A549 (cell line): ENCODE measurements at regions not wholly inside any gene's neighbourhood (a gene's known extent, or its start where the extent isn't known, plus 50 kb on each side); places are given as distances from the start of the nearest gene placed in this dataset.
A peak's percentile ranks its signal among the peaks of the same experiment; 100 is the strongest.

ENCODE experiments used
- ATAC-seq, 2 experiments: fragments of 200-7000 bp in 1 of 2; fragments of >200 bp in 1 of 2; cut with Nextera tagmentation in 1 of 2; cut with Tn5 transposase in 1 of 2; 3 replicates each; pipeline versions ENCODE4 v1.8.0 to v1.9.1; 2018 to 2020; ENCODE audit warnings: mild to moderate bottlenecking in 1 of 2, moderate library complexity in 1 of 2
- CTCF ChIA-PET: fragments of 300-600 bp; sonication (Branson Sonifier 250); formaldehyde crosslinking; extraction: SDS; loops from one replicate; lab custom pipeline; 2021; ENCODE audit warnings: antibody characterized with exemption, inconsistent platforms; lab: Yijun Ruan, JAX
- POLR2A ChIA-PET: fragments of 350-600 bp; formaldehyde crosslinking; extraction: SDS; loops from one replicate; lab custom pipeline; 2021; ENCODE audit warnings: antibody characterized with exemption, inconsistent platforms; lab: Yijun Ruan, JAX
- DNase-seq, 2 experiments: peaks; one replicate each; pipeline versions ENCODE4 v3.0.0 to v3.0.0-alpha.2; 2011 to 2016; ENCODE audit warnings: low read depth in 1 of 2, low spot score in 1 of 2
- FAIRE-seq: peaks from 2 replicates; lab custom pipeline; 2011; peaks lifted over from hg19 to GRCh38; lab: Jason Lieb, UNC
- H3K27ac ChIP-seq, 2 experiments: fragments of >200 bp; sonication (Bioruptor Twin); formaldehyde crosslinking; 3 replicates each; pipeline ENCODE4 v1.5.1; 2016 to 2017
- H3K4me1 ChIP-seq: fragments of >200 bp; sonication (Bioruptor Twin); formaldehyde crosslinking; 3 replicates; pipeline ENCODE4 v1.6.1; 2016
- H3K4me2 ChIP-seq: fragments of >200 bp; sonication (Bioruptor Twin); formaldehyde crosslinking; 3 replicates; pipeline ENCODE4 v1.6.1; 2016
- H3K4me3 ChIP-seq: fragments of >200 bp; sonication (Bioruptor Twin); formaldehyde crosslinking; 3 replicates; pipeline ENCODE4 v1.5.1; 2016
- H3K9me3 ChIP-seq: fragments of >200 bp; sonication (Bioruptor Twin); formaldehyde crosslinking; 3 replicates; pipeline ENCODE4 v1.6.1; 2016
- BHLHE40 ChIP-seq: IDR thresholded peaks from 2 replicates; pipeline ENCODE4 v1.6.1; 2012; ENCODE audit warnings: low read depth, low read length, inconsistent platforms
- CBX2 ChIP-seq: fragments of 200-600 bp; sonication (generic); IDR thresholded peaks from 2 replicates; pipeline ENCODE4 v1.6.1; 2016; ENCODE audit warnings: low read depth, mild to moderate bottlenecking, borderline replicate concordance
- CHD2 ChIP-seq: fragments of 150-350 bp; IDR thresholded peaks from 2 replicates; pipeline ENCODE4 v1.6.1; 2014; ENCODE audit warnings: low read length; ENCODE audit not compliant: partially characterized antibody
- CTCF ChIP-seq: fragments of >200 bp; sonication (Bioruptor Twin); formaldehyde crosslinking; IDR thresholded peaks from 3 replicates; pipeline ENCODE4 v1.5.1; 2016
- EHMT2 ChIP-seq: fragments of 200-600 bp; sonication (generic); IDR thresholded peaks from 2 replicates; pipeline ENCODE4 v1.6.1; 2016; ENCODE audit warnings: antibody characterized with exemption, low read depth, mild to moderate bottlenecking, moderate library complexity
- FOXS1 ChIP-seq: fragments of 250-450 bp; sonication (Bioruptor Pico); IDR thresholded peaks from 2 replicates; pipeline ENCODE4 v1.5.0; 2020; ENCODE audit warnings: mild to moderate bottlenecking, moderate library complexity
- GATA3 ChIP-seq: IDR thresholded peaks from 2 replicates; pipeline ENCODE4 v1.6.1; 2012; ENCODE audit warnings: borderline replicate concordance
- HEYL ChIP-seq: fragments of 250-450 bp; sonication (Bioruptor Pico); IDR thresholded peaks from 2 replicates; pipeline ENCODE4 v1.8.0; 2021; ENCODE audit warnings: mild to moderate bottlenecking, moderate library complexity
- HOXA7 ChIP-seq: fragments of 250-450 bp; sonication (Bioruptor Pico); IDR thresholded peaks from 2 replicates; pipeline ENCODE4 v1.5.0; 2020; ENCODE audit warnings: mild to moderate bottlenecking, moderate library complexity
- HOXB5 ChIP-seq: fragments of 250-450 bp; sonication (Bioruptor Pico); IDR thresholded peaks from 2 replicates; pipeline ENCODE4 v1.5.0; 2020; ENCODE audit warnings: mild to moderate bottlenecking, moderate library complexity
- MAZ ChIP-seq: fragments of 150-350 bp; IDR thresholded peaks from 2 replicates; pipeline ENCODE4 v1.6.1; 2014; ENCODE audit warnings: antibody characterized with exemption, low read depth, low read length, borderline replicate concordance
- MYC ChIP-seq: IDR thresholded peaks from 2 replicates; pipeline ENCODE4 v1.6.1; 2012; ENCODE audit warnings: mild to moderate bottlenecking, inconsistent platforms, low read length, improper control_type of control experiment, borderline replicate concordance
- NFE2L2 ChIP-seq: fragments of 150-350 bp; conservative IDR thresholded peaks from 2 replicates; pipeline ENCODE4 v1.6.1; 2014; ENCODE audit warnings: low read length
- NPAS2 ChIP-seq: fragments of 250-450 bp; sonication (Bioruptor Pico); IDR thresholded peaks from 2 replicates; pipeline ENCODE4 v1.8.0; 2022; ENCODE audit warnings: mild to moderate bottlenecking, moderate library complexity, borderline replicate concordance
- RAD21 ChIP-seq, 2 experiments: fragments of >200 bp in 1 of 2; sonication (Bioruptor Twin) in 1 of 2; formaldehyde crosslinking in 1 of 2; IDR thresholded peaks in 1 of 2; conservative IDR thresholded peaks in 1 of 2; 2 replicates in 1 of 2; 3 replicates in 1 of 2; pipeline ENCODE4 v1.6.1; 2012 to 2018; ENCODE audit warnings: inconsistent platforms in 1 of 2
- RCOR1 ChIP-seq: fragments of 150-350 bp; IDR thresholded peaks from 2 replicates; pipeline ENCODE4 v1.6.1; 2014; ENCODE audit warnings: antibody characterized with exemption, low read length, low read depth
- RNF2 ChIP-seq: fragments of 200-600 bp; sonication (generic); IDR thresholded peaks from 2 replicates; pipeline ENCODE4 v1.6.1; 2016; ENCODE audit warnings: low read depth, mild to moderate bottlenecking, antibody characterized with exemption, moderate library complexity, borderline replicate concordance
- SMC3 ChIP-seq: fragments of >200 bp; sonication (Bioruptor Twin); formaldehyde crosslinking; IDR thresholded peaks from 3 replicates; pipeline ENCODE4 v1.6.1; 2018; ENCODE audit warnings: inconsistent platforms
- SREBF2 ChIP-seq: fragments of 450-650 bp; IDR thresholded peaks from 2 replicates; pipeline ENCODE4 v1.6.1; 2014; ENCODE audit warnings: mild to moderate bottlenecking, moderate library complexity
- ZSCAN20 ChIP-seq: fragments of 250-450 bp; sonication (Bioruptor Pico); IDR thresholded peaks from 2 replicates; pipeline ENCODE4 v1.8.0; 2022; ENCODE audit warnings: mild to moderate bottlenecking, moderate library complexity
- WGBS: methylation state at CpG from one replicate; pipeline ENCODE4 v1.1.6; 2017; ENCODE audit errors: missing lambda C conversion rate; 5-methylcytosine and 5-hydroxymethylcytosine counted together
- TF ChIP-seq, protein P1 (sequence below): fragments of 200-600 bp; sonication (generic); IDR thresholded peaks from 2 replicates; pipeline ENCODE4 v1.6.1; 2016; ENCODE audit warnings: antibody characterized with exemption, mild to moderate bottlenecking, moderate library complexity
- TF ChIP-seq, protein P2 (sequence below): fragments of 250-450 bp; sonication (Bioruptor Pico); IDR thresholded peaks from 2 replicates; pipeline ENCODE4 v1.5.0; 2021; ENCODE audit warnings: mild to moderate bottlenecking, moderate library complexity, borderline replicate concordance
- TF ChIP-seq, protein P3 (sequence below): fragments of >200 bp; sonication (Bioruptor Twin); formaldehyde crosslinking; IDR thresholded peaks from 2 replicates; pipeline ENCODE4 v1.6.1; 2016

GRCh38 chrX:15143825-15144121, 126.1 kb downstream of the ASB9 start:
- Histone ChIP-seq H3K4me3 (no peak overlapping the region), H3K4me1 (no peaks in the 10 kb centered on the region), H3K4me2 (no peak overlapping the region), H3K9me3 (no peaks in the 10 kb centered on the region), H3K27ac (no peak overlapping the region)
- 0% methylated on average over 1 of the region's 1 CpG for WGBS
- no peak for FAIRE-seq
- TF ChIP-seq SMC3 (no peak), HOXB5 (no peak), SREBF2 (no peak), BHLHE40 (no peak), EHMT2 (no peak), GATA3 (no peak), CBX2 (no peak), NFE2L2 (no peak)
- TF ChIP-seq, protein P1, sequence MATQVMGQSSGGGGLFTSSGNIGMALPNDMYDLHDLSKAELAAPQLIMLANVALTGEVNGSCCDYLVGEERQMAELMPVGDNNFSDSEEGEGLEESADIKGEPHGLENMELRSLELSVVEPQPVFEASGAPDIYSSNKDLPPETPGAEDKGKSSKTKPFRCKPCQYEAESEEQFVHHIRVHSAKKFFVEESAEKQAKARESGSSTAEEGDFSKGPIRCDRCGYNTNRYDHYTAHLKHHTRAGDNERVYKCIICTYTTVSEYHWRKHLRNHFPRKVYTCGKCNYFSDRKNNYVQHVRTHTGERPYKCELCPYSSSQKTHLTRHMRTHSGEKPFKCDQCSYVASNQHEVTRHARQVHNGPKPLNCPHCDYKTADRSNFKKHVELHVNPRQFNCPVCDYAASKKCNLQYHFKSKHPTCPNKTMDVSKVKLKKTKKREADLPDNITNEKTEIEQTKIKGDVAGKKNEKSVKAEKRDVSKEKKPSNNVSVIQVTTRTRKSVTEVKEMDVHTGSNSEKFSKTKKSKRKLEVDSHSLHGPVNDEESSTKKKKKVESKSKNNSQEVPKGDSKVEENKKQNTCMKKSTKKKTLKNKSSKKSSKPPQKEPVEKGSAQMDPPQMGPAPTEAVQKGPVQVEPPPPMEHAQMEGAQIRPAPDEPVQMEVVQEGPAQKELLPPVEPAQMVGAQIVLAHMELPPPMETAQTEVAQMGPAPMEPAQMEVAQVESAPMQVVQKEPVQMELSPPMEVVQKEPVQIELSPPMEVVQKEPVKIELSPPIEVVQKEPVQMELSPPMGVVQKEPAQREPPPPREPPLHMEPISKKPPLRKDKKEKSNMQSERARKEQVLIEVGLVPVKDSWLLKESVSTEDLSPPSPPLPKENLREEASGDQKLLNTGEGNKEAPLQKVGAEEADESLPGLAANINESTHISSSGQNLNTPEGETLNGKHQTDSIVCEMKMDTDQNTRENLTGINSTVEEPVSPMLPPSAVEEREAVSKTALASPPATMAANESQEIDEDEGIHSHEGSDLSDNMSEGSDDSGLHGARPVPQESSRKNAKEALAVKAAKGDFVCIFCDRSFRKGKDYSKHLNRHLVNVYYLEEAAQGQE, result no peak
- TF ChIP-seq, protein P2, sequence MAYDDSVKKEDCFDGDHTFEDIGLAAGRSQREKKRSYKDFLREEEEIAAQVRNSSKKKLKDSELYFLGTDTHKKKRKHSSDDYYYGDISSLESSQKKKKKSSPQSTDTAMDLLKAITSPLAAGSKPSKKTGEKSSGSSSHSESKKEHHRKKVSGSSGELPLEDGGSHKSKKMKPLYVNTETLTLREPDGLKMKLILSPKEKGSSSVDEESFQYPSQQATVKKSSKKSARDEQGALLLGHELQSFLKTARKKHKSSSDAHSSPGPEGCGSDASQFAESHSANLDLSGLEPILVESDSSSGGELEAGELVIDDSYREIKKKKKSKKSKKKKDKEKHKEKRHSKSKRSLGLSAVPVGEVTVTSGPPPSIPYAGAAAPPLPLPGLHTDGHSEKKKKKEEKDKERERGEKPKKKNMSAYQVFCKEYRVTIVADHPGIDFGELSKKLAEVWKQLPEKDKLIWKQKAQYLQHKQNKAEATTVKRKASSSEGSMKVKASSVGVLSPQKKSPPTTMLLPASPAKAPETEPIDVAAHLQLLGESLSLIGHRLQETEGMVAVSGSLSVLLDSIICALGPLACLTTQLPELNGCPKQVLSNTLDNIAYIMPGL (CRISPR knock-in tag), result no peak
- DNase-seq, result no peak
- peak in 1 of 2 experiments; percentile 54; a peak in 1 of 6 replicates for ATAC-seq
- CTCF ChIA-PET, result interaction anchor here (0.7 to 2.9 kb wide), 14 partner anchors 8 to 1104 kb away, joined by 3 to 21 read pairs (median 4); no protein-coding TSS in a partner anchor
- POLR2A ChIA-PET, result no interaction called here

DNA sequence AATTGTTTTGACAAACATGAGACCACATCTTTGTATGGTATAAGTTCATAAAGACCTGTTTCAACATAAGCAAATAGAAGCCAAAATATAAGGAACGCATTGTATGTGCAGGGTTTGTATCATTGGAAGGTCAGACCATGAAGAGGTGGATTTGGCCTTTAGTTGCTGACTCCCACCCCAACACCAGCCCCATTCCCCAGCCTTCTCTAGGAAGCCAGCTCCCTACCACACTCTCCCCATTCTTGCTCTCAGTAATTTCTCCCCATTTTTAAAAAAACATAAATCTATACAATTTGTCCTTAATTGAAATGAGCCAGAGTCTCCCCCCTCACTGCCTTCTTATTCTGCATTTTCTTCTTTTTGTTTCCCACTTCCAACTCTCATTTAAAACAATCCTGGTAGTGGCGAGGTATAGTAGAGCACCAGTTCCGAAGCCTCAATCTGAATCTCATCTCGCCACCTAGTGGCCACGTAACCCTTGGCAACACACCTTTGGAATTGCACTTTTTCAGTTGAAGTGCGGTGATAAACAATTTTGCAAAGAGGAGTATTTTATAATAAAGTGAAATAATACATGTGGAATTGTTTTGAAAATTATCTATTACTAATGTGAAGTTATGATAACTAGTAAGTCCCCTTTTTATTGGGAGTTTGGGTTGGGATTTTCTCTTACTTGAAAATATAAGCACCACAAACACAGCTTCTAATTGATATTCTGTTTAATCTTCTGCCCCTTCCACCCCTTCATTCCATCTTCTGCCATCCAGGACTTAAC, 126.6 kb downstream of the ASB9 start:
- CTCF ChIA-PET, result interaction anchor here (0.7 to 2.9 kb wide), 22 partner anchors 10 to 1104 kb away, joined by 3 to 21 read pairs (median 4); no protein-coding TSS in a partner anchor
- peak; percentile 59 for FAIRE-seq
- H3K4me1 ChIP-seq, result no peaks in the 10 kb centered on the region
- POLR2A ChIA-PET, result no interaction called here
- H3K27ac ChIP-seq, result no peak overlapping the region
- DNase-seq, result peak; percentile 9 to 50
- TF ChIP-seq SMC3, result peak; percentile 62
- TF ChIP-seq, protein P3, sequence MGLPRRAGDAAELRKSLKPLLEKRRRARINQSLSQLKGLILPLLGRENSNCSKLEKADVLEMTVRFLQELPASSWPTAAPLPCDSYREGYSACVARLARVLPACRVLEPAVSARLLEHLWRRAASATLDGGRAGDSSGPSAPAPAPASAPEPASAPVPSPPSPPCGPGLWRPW, result no peak
- no peak for TF ChIP-seq FOXS1
- TF ChIP-seq RNF2, result no peak
- no peak for TF ChIP-seq RCOR1
- no peak for TF ChIP-seq HOXA7 (CRISPR knock-in tag)
- TF ChIP-seq RAD21 (conservative IDR thresholded peaks at IDR 0.05 in 1 of 2, IDR thresholded peaks at IDR 0.05 in 1 of 2), result peak; percentile 65 to 67
- no peak for TF ChIP-seq CHD2
- TF ChIP-seq CBX2, result no peak
- TF ChIP-seq CTCF, result peak; percentile 66
- no peak for TF ChIP-seq ZSCAN20 (CRISPR knock-in tag)
- TF ChIP-seq MYC, result no peak
- no peak for TF ChIP-seq MAZ
- TF ChIP-seq, protein P1, result no peak
- TF ChIP-seq NPAS2 (CRISPR knock-in tag), result no peak
- no peak for TF ChIP-seq HEYL (CRISPR knock-in tag)
- H3K9me3 ChIP-seq, result no peaks in the 10 kb centered on the region
- ATAC-seq, result peak; percentile 87 to 94
- H3K4me3 ChIP-seq, result no peak overlapping the region
- WGBS, result 10% methylated on average over 6 of the region's 6 CpGs
- no peak overlapping the region for H3K4me2 ChIP-seq
